ENCODE measurements at regions not wholly inside any gene's neighbourhood (a gene's known extent, or its start where the extent isn't known, plus 50 kb on each side); places are given as distances from the start of the nearest gene placed in this dataset.
"Not testable (repeated sequence)": the region's sequence is repeated elsewhere in the genome, so short reads cannot be mapped to it uniquely, and the experiment has no call there.

DNA sequence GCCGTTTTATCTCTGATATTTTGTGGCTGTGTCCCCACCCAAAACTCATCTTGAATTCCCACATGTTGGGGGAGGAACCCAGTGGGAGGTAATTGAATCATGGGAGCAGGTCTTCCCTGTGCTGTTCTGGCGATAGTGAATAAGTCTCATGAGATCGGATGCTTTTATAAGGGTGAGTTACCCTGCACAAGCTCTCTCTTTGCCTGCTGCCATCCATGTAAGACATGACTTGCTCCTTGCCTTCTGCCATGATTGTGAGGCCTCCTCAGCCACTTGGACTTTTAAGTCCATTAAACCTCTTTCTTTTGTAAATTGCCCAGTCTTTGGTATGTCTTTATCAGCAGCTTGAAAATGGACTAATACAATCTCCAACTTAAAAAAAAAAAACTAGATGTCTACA lies 502.8 kb downstream of the TFAP2B start:
- DNase-seq (ENCODE audit: low spot score): not testable (repeated sequence)

DNA sequence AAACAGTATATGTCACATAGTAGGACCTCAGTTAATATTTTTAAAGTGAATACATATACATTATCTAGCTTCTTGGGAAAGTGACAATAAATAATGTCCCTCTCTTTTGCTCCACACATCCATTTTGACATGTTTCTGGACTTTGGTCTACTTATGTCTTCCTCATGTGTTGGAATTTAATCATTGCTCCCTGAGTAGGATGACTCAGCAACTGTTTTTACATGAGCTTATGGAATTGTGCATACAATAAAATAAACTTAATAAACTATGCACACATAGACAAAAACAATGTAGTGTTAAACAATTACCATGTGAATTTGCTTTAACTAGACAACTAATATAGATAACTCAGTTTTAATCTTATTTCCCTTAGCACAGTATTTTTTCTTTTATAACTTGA lies 503.8 kb downstream of the TFAP2B start:
- DNase-seq (ENCODE audit: low spot score): no peak

DNA sequence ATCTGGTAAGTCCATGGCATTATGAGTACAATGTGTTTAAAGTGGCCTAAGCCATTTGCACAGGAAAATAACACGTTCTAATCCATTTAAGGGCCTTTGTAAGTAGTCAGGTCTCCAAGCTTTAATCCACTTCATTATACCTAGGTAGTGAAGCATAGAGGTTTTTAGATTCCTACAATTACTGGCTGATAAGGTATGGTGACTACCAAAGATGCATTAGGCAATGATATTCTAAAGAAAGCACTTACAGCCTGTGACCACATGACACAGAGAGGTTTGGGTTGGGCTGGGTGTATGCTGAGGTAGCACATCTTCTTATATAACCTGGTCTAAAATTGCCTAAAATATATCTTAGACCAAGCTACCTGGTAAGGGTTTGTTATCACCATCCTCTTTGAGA lies 504.4 kb downstream of the TFAP2B start:
- no peak for DNase-seq (ENCODE audit: low spot score)

- no peak for DNase-seq (ENCODE audit: low spot score)
Measured at GRCh38 chr6:51330971-51331370, 512.3 kb downstream of the TFAP2B start.

GRCh38 chr6:51335543-51335942 lies 516.9 kb downstream of the TFAP2B start:
- no peak for DNase-seq (ENCODE audit: low spot score)

DNA sequence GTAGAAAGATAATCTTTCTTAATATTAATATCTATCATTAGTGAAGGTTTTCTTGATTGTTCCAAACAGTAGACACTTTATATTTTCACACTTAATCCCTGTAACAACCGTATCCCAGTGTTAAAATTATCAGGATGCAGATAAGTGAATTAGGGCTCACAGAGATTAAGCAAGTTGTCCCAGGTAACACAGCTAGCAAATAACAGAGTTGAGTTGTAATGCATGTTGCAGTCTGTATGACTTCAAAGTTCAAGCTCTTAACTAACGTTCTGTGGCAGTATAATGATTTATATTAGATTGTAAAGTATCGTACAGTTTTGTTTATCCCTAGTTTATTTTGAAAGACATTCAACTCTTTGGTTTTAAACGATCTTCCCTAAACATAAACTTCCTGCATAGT lies 517.5 kb downstream of the TFAP2B start:
- no peak for DNase-seq (ENCODE audit: low spot score)

DNA sequence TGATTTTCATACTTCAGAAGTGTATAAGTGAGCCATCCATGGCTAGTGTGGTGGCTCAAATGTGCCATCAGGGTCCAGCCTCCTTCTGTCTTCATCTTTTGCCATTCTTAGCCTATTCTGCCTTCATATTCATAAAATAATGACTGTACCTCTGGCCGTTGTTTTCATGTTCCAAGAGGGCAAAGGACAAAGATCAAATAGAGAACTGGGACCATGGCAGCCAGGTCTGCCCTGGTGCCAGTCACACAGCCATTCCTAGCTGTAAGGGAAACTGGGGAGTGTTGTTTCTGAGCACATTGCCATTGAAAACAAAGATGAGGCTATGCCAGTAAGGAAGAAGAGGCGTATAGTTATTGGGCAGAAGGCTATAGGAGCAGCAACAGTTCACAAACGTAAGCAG lies 518.6 kb downstream of the TFAP2B start:
- no peak for DNase-seq (ENCODE audit: low spot score)

GRCh38 chr6:51339108-51339507 lies 520.4 kb downstream of the TFAP2B start:
- no peak for DNase-seq (ENCODE audit: low spot score)

- DNase-seq (ENCODE audit: low spot score): no peak
Measured at GRCh38 chr6:51339728-51340127, 521.1 kb downstream of the TFAP2B start.

GRCh38 chr6:51342393-51342792 lies 523.7 kb downstream of the TFAP2B start:
- DNase-seq (ENCODE audit: low spot score): no peak

GRCh38 chr6:51349857-51350256 lies 531.2 kb downstream of the TFAP2B start:
- DNase-seq (ENCODE audit: low spot score): peak; percentile 99

GRCh38 chr6:51350308-51350904 lies 531.7 kb downstream of the TFAP2B start:
- peak; percentile 45 for DNase-seq (ENCODE audit: low spot score)

GRCh38 chr6:51352506-51353029 lies 533.9 kb downstream of the TFAP2B start:
- DNase-seq (ENCODE audit: low spot score): no peak

GRCh38 chr6:51360287-51360686 lies 541.6 kb downstream of the TFAP2B start:
- DNase-seq (ENCODE audit: low spot score): no peak

DNA sequence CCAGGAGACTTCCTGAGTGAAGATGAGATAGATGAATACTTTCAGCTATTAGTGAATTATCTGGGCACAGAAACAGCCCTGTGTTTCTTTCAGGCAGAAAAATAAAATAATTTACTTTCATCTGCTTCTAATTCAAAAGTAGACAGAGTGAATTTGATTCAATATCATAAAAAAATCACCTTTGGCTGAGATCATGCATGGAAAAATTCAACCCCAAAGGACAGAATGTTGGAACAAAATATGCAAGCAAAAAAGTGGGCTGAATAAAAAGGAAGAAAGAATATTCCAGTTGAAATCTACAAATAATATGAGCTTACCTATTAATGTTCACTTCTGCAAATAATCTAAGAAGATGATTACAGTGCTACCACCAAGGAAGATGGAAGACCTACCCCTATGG lies 546.9 kb downstream of the TFAP2B start:
- DNase-seq (ENCODE audit: low spot score): no peak

DNA sequence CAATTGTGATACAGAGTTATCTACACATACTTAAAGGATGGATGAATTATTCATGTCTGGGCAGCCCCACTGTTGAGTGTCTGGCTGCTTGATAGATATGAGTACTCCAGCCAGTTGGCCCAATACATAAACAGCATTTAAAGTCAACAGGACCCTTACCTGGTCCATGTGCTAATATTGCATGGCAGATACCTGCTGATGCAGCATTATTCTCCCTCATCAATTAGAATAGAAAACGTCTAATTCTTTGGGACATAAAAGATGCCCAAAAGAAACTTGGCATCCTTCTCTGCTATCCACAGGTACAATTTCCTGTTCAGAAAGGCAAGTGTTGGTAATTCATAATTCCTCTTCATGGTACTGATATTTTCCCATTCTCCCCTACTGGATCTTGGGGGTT lies 550.8 kb downstream of the TFAP2B start:
- no peak for DNase-seq (ENCODE audit: low spot score)

DNA sequence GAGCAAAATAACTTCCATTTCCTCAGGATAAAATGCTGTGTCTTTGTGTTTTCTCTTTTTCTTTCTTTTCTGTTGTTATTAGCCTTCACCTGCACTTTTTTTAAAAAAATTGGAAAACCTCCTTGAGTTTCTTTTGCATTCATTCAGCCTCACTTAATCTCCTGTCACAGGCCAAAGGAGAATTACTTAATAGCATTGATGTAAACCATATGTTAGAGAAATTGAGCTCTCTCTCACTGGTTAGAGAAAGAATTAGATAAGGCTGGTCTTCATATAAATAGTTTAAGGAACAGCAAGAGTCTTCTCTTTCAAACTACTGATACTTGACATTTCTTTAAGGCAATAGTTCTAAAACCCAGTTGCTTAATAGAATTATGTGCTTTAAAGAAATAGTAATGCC lies 564.2 kb downstream of the TFAP2B start:
- DNase-seq (ENCODE audit: low spot score): no peak

DNA sequence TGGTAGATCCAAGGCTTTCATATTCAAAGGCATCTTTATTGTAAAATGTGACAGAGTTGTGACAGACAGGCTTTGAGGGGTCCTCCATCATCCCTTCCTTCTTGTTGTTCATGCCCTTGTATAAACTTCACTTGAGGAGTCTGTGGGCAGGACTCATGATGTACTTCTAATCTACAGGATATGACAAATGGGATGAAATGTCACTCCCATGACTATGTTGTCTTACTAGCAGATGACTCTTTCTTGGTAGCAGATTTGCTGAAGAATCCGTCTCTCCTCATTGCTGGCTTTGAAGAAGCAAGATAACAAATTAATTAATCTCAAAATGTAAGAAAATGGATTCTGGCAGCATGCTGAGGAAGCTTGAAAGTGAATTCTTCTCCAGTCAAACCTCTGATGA lies 566.1 kb downstream of the TFAP2B start:
- no peak for DNase-seq (ENCODE audit: low spot score)

DNA sequence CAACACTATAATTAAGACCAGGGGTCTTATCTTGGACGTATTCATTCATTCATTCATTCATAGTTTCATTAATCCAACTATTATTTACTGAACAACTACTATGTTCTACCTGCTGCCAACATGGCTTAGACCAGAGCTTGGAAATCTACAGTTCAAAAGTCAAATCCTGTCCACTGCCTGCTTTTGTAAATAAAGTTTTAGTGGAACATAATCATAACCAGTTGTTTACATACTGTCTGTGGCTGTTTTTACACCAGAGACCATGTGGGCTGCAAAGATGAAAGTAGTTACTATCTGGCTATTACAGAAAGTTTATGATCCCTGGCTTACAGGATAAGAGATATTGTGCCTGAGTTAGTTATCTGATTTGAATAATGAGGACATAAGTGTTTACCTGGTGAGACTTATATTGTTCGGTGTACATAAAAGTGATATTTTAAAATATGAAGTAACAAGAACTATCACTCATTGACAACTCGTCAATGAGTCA lies 567.7 kb downstream of the TFAP2B start:
- no peak for DNase-seq (ENCODE audit: low spot score)

DNA sequence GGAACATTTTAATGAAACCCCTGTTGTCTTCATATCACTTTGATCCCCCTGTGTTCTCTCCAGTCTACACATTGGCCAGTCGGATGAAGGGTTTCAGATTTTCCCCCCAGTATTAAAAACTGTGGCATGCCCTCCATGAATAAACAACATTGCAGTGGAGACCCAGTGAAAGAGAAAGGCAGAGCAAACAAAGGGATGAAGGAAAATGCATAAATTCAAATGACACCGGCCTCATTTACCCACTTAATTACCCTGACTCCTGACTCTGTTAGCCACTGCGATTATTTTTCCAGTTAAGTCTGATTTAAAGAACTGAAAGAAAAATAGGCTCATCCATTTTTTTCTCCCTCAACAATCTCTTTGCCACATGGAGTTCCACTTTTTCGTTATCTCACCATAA lies 569.2 kb downstream of the TFAP2B start:
- no peak for DNase-seq (ENCODE audit: low spot score)

- DNase-seq (ENCODE audit: low spot score): no peak
Measured at GRCh38 chr6:51394061-51394460, 575.4 kb downstream of the TFAP2B start.

DNA sequence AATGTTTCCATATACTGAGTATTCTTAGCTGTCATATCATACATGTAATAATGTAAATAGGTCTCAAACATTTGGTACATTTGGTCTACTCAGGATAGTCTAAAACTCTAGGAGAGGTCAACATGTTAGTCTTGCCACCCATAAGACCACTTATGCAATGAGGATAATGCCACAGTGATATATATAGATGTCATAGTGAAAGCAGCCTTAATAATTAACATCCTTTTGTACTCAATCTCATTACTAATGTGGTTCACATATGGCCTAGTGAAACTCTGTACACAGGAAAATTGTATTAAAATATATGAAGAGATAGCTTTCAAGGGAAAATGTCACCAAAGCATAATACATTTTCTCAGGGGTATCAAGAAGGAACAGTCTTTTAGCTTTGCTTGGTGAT lies 577.9 kb downstream of the TFAP2B start:
- DNase-seq (ENCODE audit: low spot score): no peak

- DNase-seq (ENCODE audit: low spot score): peak; percentile 95
Measured at GRCh38 chr6:51398064-51398705, 579.5 kb downstream of the TFAP2B start.

DNA sequence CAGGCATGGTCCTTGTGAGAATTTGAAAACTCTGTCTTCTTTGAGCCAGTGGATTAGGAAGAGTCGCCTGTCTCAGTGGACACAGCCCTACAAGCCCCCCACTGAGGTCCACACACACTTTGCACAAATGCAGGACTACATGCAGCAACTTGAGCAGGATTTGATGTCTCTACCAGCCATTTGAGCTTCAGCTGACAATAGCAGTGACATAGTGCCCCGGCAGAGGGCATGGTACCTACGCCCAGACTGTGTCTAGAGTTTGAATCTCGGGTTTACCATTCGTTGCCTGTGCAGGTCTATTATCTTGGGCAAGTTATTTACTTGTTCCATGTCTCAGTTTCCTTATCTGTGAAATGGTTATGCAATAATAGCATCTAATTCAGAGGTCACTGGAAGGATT lies 580.1 kb downstream of the TFAP2B start:
- no peak for DNase-seq (ENCODE audit: low spot score)
